HepG2 (cell line): ENCODE measurements at regions not wholly inside any gene's neighbourhood (a gene's known extent, or its start where the extent isn't known, plus 50 kb on each side); places are given as distances from the start of the nearest gene placed in this dataset.

Experiments used
- CHD4 ChIP-seq: fragments of 200-600 bp; sonication (generic); IDR thresholded peaks from 2 replicates; pipeline ENCODE4 v1.7.0; 2017; ENCODE audit warnings: mild to moderate bottlenecking, low read length, borderline replicate concordance
- FOXO4 ChIP-seq: sonication (generic); formaldehyde crosslinking; conservative IDR thresholded peaks from 2 replicates; pipeline ENCODE4 v1.8.1; 2023; ENCODE audit warnings: missing genetic modification reagents
- GMEB1 ChIP-seq: sonication (generic); formaldehyde crosslinking; IDR thresholded peaks from 2 replicates; pipeline ENCODE4 v1.5.1; 2020; ENCODE audit warnings: missing genetic modification reagents, mild to moderate bottlenecking, borderline replicate concordance
- HMG20A ChIP-seq: IDR thresholded peaks from 2 replicates; pipeline ENCODE4 v1.6.1; 2016; ENCODE audit warnings: borderline replicate concordance
- HNF1B ChIP-seq: sonication (generic); formaldehyde crosslinking; IDR thresholded peaks from 2 replicates; pipeline ENCODE4 v1.5.1; 2020; ENCODE audit warnings: mild to moderate bottlenecking, moderate library complexity, missing genetic modification reagents
- HNRNPK ChIP-seq: fragments of 200-400 bp; formaldehyde crosslinking; IDR thresholded peaks from 2 replicates; pipeline ENCODE4 v1.6.1; 2018; ENCODE audit warnings: low read length, low read depth, moderate library complexity, mild to moderate bottlenecking; ENCODE audit not compliant: poor library complexity, severe bottlenecking
- HNRNPL ChIP-seq: fragments of 200-400 bp; formaldehyde crosslinking; IDR thresholded peaks from 2 replicates; pipeline ENCODE4 v1.6.1; 2017; ENCODE audit warnings: mild to moderate bottlenecking, low read depth, low read length
- IKZF5 ChIP-seq: IDR thresholded peaks from 2 replicates; pipeline ENCODE4 v1.6.1; 2018; ENCODE audit warnings: missing genetic modification reagents, mild to moderate bottlenecking, missing compliant biosample characterization
- IRF2 ChIP-seq: IDR thresholded peaks from 2 replicates; pipeline ENCODE4 v1.6.1; 2018; ENCODE audit warnings: missing genetic modification reagents, missing compliant biosample characterization
- PITX1 ChIP-seq: sonication (generic); formaldehyde crosslinking; IDR thresholded peaks from 2 replicates; pipeline ENCODE4 v1.5.1; 2020; ENCODE audit warnings: mild to moderate bottlenecking, missing genetic modification reagents
- RXRA ChIP-seq: sonication (generic); formaldehyde crosslinking; IDR thresholded peaks from 2 replicates; pipeline ENCODE4 v1.5.1; 2020; ENCODE audit warnings: missing genetic modification reagents
- ZFP36L1 ChIP-seq: sonication (generic); formaldehyde crosslinking; IDR thresholded peaks from 2 replicates; pipeline ENCODE4 v1.8.0; 2022; ENCODE audit warnings: mild to moderate bottlenecking, missing genetic modification reagents, moderate library complexity
- ZFP82 ChIP-seq: sonication (generic); formaldehyde crosslinking; IDR thresholded peaks from 2 replicates; pipeline ENCODE4 v1.5.1; 2020; ENCODE audit warnings: mild to moderate bottlenecking, missing genetic modification reagents, borderline replicate concordance
- ZMYM2 ChIP-seq: sonication (generic); formaldehyde crosslinking; IDR thresholded peaks from 2 replicates; pipeline ENCODE4 v1.8.0; 2022; ENCODE audit warnings: mild to moderate bottlenecking, missing genetic modification reagents
- ZNF276 ChIP-seq: sonication (generic); formaldehyde crosslinking; IDR thresholded peaks from 2 replicates; pipeline ENCODE4 v1.4.0; 2020; ENCODE audit warnings: mild to moderate bottlenecking, low read depth, missing genetic modification reagents
- ZNF546 ChIP-seq: sonication (generic); formaldehyde crosslinking; conservative IDR thresholded peaks from 2 replicates; pipeline ENCODE4 v1.8.1; 2023; ENCODE audit warnings: mild to moderate bottlenecking, missing genetic modification reagents
- ZNF766 ChIP-seq: sonication (generic); formaldehyde crosslinking; IDR thresholded peaks from 2 replicates; pipeline ENCODE4 v1.5.0; 2020; ENCODE audit warnings: missing genetic modification reagents, borderline replicate concordance
- ZNF773 ChIP-seq: sonication (generic); formaldehyde crosslinking; IDR thresholded peaks from 2 replicates; pipeline ENCODE4 v1.4.0; 2020; ENCODE audit warnings: missing genetic modification reagents, borderline replicate concordance
- ZNF775 ChIP-seq: sonication (generic); formaldehyde crosslinking; IDR thresholded peaks from 2 replicates; pipeline ENCODE4 v1.4.0; 2020; ENCODE audit warnings: missing genetic modification reagents, mild to moderate bottlenecking, moderate library complexity, borderline replicate concordance

- TF ChIP-seq PITX1 = peak; percentile 98
- peak; percentile 99 for TF ChIP-seq HMG20A (CRISPR knock-in tag)
- no peak for TF ChIP-seq ZNF773 (CRISPR knock-in tag)
- peak; percentile 90 for TF ChIP-seq IRF2
- no peak for TF ChIP-seq ZNF766
- no peak for TF ChIP-seq ZNF546 (CRISPR knock-in tag)
- TF ChIP-seq ZMYM2 (CRISPR knock-in tag) = peak; percentile 67; the same call in 1 of the 2 replicates
- peak; percentile 95 for TF ChIP-seq HNF1B
- peak; percentile 90; the same call in 1 of the 2 replicates for TF ChIP-seq ZFP36L1 (CRISPR knock-in tag)
- TF ChIP-seq HNRNPL = peak; percentile 98
- TF ChIP-seq CHD4 = no peak
- peak; percentile 98 for TF ChIP-seq IKZF5 (CRISPR knock-in tag)
- no peak for TF ChIP-seq ZFP82
- TF ChIP-seq ZNF775 (CRISPR knock-in tag) = no peak; the same call in 1 of the 2 replicates
- TF ChIP-seq RXRA (CRISPR knock-in tag) = peak; percentile 99
- TF ChIP-seq FOXO4 (CRISPR knock-in tag) = no peak
- TF ChIP-seq ZNF276 (CRISPR knock-in tag) = no peak; the same call in 1 of the 2 replicates
- TF ChIP-seq HNRNPK = no peak
- peak; percentile 69; the same call in 1 of the 2 replicates for TF ChIP-seq GMEB1 (CRISPR knock-in tag)
Measured at GRCh38 chr12:114799574-114800487, 115.9 kb upstream of the TBX3 start (continued).
